Osteocyte (in vitro differentiated cells): ENCODE measurements at regions not wholly inside any gene's neighbourhood (a gene's known extent, or its start where the extent isn't known, plus 50 kb on each side); places are given as distances from the start of the nearest gene placed in this dataset.

Experiments
- DNase-seq: peaks from one replicate; pipeline ENCODE4 v3.0.0; 2021; ENCODE audit warnings: mixed read lengths; ENCODE audit not compliant: unreplicated experiment; ENCODE audit errors: extremely low spot score
- H3K27ac Mint-ChIP-seq: one replicate; pipeline ENCODE4 v1.8.0; 2021; ENCODE audit warnings: mild to moderate bottlenecking, mixed read lengths; ENCODE audit not compliant: unreplicated experiment
- H3K27me3 Mint-ChIP-seq: one replicate; pipeline ENCODE4 v1.8.0; 2021; ENCODE audit warnings: mixed read lengths; ENCODE audit not compliant: unreplicated experiment
- H3K36me3 Mint-ChIP-seq: one replicate; pipeline ENCODE4 v1.8.0; 2021; ENCODE audit warnings: mixed read lengths; ENCODE audit not compliant: unreplicated experiment
- H3K4me1 Mint-ChIP-seq: one replicate; pipeline ENCODE4 v1.8.0; 2021; ENCODE audit warnings: mixed read lengths; ENCODE audit not compliant: unreplicated experiment
- H3K4me3 Mint-ChIP-seq: one replicate; pipeline ENCODE4 v1.8.0; 2021; ENCODE audit warnings: mild to moderate bottlenecking, moderate library complexity, mixed read lengths; ENCODE audit not compliant: unreplicated experiment
- H3K9me3 Mint-ChIP-seq: one replicate; pipeline ENCODE4 v1.8.0; 2021; ENCODE audit warnings: mixed read lengths; ENCODE audit not compliant: unreplicated experiment
- TF ChIP-seq, protein P1 (sequence below): fragments of 200-600 bp; sonication (generic); IDR thresholded peaks from 2 replicates; pipeline ENCODE4 v1.5.0; 2021; ENCODE audit warnings: antibody characterized with exemption, mild to moderate bottlenecking, moderate library complexity

DNA sequence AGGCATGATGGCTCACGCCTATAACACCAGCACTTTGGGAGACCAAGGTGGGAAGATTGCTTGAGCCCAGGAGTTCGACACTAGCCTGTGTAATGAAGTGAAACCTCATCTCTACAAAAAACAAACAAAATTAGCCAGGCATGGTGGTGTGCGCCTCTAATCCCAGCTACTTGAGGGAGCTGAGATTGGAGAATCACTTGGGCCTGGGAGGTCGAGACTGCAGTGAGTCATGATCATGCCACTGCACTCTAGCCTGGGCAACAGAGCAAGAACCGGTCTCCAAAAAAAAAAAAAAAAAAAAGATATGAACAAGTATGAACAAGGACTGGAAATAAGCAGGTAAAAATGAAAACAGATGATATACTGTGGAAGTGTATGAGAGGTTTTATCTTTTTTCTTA, 54.1 kb upstream of the SOX6 start:
- Mint-ChIP-seq H3K4me3 (no peak overlapping the region), H3K9me3 (no peaks in the 10 kb centered on the region), H3K4me1 (no peaks in the 10 kb centered on the region), H3K27ac (no peak overlapping the region), H3K27me3 (no peaks in the 10 kb centered on the region), H3K36me3 (no peaks in the 10 kb centered on the region)
- TF ChIP-seq, protein P1, sequence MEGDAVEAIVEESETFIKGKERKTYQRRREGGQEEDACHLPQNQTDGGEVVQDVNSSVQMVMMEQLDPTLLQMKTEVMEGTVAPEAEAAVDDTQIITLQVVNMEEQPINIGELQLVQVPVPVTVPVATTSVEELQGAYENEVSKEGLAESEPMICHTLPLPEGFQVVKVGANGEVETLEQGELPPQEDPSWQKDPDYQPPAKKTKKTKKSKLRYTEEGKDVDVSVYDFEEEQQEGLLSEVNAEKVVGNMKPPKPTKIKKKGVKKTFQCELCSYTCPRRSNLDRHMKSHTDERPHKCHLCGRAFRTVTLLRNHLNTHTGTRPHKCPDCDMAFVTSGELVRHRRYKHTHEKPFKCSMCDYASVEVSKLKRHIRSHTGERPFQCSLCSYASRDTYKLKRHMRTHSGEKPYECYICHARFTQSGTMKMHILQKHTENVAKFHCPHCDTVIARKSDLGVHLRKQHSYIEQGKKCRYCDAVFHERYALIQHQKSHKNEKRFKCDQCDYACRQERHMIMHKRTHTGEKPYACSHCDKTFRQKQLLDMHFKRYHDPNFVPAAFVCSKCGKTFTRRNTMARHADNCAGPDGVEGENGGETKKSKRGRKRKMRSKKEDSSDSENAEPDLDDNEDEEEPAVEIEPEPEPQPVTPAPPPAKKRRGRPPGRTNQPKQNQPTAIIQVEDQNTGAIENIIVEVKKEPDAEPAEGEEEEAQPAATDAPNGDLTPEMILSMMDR, result no peak
- DNase-seq, result no peak

DNA sequence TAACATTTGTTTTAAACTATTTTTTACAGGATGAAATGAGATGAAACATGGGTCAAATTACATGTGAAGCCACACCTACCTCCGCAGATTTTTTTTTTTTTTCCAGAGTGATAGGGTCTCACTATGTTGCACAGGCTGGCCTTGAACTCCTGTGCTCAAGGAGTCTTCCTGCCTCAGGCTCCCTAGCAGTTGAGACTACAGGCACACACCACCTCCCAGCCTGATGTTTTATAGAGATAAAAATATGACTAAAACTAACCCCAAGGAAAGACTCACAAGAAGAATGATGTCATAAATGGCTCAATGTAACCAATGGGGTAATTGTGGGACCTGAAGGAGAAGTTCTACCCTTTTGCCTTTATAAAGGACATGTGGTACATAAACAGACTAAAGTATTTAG, 52.3 kb upstream of the SOX6 start:
- Mint-ChIP-seq H3K4me3 (no peak overlapping the region), H3K36me3 (no peaks in the 10 kb centered on the region), H3K27ac (no peak overlapping the region), H3K9me3 (no peaks in the 10 kb centered on the region), H3K4me1 (no peaks in the 10 kb centered on the region), H3K27me3 (no peaks in the 10 kb centered on the region)
- no peak for DNase-seq
- TF ChIP-seq, protein P1, result no peak

DNA sequence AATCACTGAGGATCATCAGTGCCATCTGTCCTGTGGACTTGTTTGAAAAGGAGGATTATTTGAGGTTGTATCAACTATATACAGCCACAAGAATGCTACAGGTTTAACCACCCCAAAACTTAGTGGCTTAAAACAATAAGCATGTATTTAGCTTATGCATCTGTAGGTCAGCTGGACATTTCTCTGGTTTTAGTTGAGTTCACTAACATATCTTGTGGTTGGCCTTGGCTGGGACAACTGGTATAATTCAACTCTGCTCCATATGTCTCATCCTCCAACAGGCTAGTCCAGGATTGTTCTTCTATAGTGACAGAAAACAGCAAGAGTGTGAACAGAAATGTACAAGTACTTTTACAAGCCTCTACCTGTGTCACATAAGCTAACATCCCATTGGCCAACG, 49.9 kb upstream of the SOX6 start:
- TF ChIP-seq, protein P1, result no peak
- Mint-ChIP-seq H3K36me3 (no peaks in the 10 kb centered on the region), H3K4me1 (no peaks in the 10 kb centered on the region), H3K27ac (no peak overlapping the region), H3K9me3 (peaks cover 3% of the 10 kb centered on the region), H3K4me3 (no peak overlapping the region), H3K27me3 (no peaks in the 10 kb centered on the region)
- no peak for DNase-seq
